Peyer's patch (tissue), 4 donors: ENCODE measurements at regions not wholly inside any gene's neighbourhood (a gene's known extent, or its start where the extent isn't known, plus 50 kb on each side); places are given as distances from the start of the nearest gene placed in this dataset.

Experiments used
- DNase-seq, 3 donors: peaks; one replicate each; pipeline ENCODE4 v3.0.0-alpha.2; 2017 to 2019
- H3K27ac ChIP-seq, 4 donors: fragments of 200-600 bp; sonication (generic); one replicate each; pipeline ENCODE4 v1.5.1; 2016 to 2019
- H3K27me3 ChIP-seq, 2 donors: fragments of 200-600 bp; sonication (generic); one replicate each; pipeline ENCODE4 v1.5.1; 2019
- H3K36me3 ChIP-seq, 3 donors: fragments of 200-600 bp; sonication (generic); one replicate each; pipeline ENCODE4 v1.5.1; 2016 to 2019
- H3K4me1 ChIP-seq, 4 donors: fragments of 200-600 bp; sonication (generic); one replicate each; pipeline ENCODE4 v1.5.1; 2016 to 2019
- H3K4me3 ChIP-seq, 4 donors: fragments of 200-600 bp; sonication (generic); 1 replicate in 3 of 4; 2 replicates in 1 of 4; pipeline ENCODE4 v1.5.1; 2016 to 2019; ENCODE audit warnings: mild to moderate bottlenecking in 1 of 4
- H3K9me3 ChIP-seq, 4 donors: fragments of 200-600 bp; sonication (generic); one replicate each; pipeline ENCODE4 v1.5.1; 2016 to 2019; ENCODE audit warnings: mild to moderate bottlenecking in 1 of 4
- POLR2A ChIP-seq, 2 donors: fragments of 450-650 bp; IDR thresholded peaks; one replicate each; pipeline ENCODE4 v1.5.1; 2017; ENCODE audit warnings: antibody characterized with exemption in 2 of 2, mild to moderate bottlenecking in 2 of 2, moderate library complexity in 2 of 2
- TF ChIP-seq, protein P1 (sequence below), 6 experiments: fragments of 450-650 bp in 4 of 6; fragments of 200-600 bp in 2 of 6; sonication (generic) in 1 of 6; IDR thresholded peaks; one replicate each; pipeline ENCODE4 v1.5.1; 2017 to 2019; ENCODE audit warnings: antibody characterized with exemption in 6 of 6, mild to moderate bottlenecking in 3 of 6, moderate library complexity in 1 of 6

DNA sequence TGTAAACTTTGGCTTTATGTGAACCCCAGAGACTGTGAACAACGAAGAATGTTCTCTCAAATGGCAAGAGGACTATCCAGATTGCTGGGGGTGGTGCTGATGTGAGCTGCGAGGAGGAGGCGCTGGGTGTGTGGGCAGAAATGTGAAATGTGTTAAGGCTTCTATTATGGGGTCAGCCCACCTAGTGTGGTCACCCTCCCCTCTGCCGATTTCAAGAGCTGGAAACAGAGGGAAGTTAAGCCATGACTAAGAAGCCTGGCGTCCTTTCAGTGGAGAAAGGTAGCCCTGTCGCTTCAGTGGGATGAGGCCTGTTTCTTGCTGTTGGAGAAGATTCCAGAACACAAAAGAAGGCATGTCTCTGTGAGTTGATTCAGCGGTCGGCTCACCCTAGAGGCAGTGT is 89.0 kb upstream of the KCTD1 start:
- no peaks in the 10 kb centered on the region for H3K9me3 ChIP-seq
- H3K4me3 ChIP-seq = no peak overlapping the region
- no peaks in the 10 kb centered on the region for H3K27me3 ChIP-seq
- no peak for DNase-seq
- no peak for TF ChIP-seq POLR2A (IDR thresholded peaks at IDR 0.05)
- TF ChIP-seq, protein P1, sequence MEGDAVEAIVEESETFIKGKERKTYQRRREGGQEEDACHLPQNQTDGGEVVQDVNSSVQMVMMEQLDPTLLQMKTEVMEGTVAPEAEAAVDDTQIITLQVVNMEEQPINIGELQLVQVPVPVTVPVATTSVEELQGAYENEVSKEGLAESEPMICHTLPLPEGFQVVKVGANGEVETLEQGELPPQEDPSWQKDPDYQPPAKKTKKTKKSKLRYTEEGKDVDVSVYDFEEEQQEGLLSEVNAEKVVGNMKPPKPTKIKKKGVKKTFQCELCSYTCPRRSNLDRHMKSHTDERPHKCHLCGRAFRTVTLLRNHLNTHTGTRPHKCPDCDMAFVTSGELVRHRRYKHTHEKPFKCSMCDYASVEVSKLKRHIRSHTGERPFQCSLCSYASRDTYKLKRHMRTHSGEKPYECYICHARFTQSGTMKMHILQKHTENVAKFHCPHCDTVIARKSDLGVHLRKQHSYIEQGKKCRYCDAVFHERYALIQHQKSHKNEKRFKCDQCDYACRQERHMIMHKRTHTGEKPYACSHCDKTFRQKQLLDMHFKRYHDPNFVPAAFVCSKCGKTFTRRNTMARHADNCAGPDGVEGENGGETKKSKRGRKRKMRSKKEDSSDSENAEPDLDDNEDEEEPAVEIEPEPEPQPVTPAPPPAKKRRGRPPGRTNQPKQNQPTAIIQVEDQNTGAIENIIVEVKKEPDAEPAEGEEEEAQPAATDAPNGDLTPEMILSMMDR (IDR thresholded peaks at IDR 0.05) = no peak
- H3K4me1 ChIP-seq = no peaks in the 10 kb centered on the region
- H3K27ac ChIP-seq = no peak overlapping the region
- no peaks in the 10 kb centered on the region for H3K36me3 ChIP-seq

DNA sequence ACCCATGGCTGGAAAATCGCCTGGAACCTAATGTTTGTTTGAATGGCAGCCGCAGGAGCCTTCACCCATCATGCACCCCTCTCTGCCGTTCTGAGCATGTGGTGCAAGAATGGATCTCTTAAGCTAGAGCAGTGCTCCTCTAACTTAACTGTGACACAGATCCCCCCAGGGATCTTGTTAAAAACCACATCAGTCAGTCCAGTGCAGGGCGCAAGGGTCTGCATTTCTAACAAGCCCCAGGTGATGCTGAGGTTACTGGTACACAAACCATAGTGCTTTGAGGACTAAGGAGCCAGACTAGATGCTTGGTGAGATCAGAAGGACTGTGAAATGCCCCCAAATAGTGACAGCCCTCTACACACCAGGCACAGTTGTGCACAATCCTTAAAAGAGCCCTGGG is 87.1 kb upstream of the KCTD1 start:
- Histone ChIP-seq H3K4me3 (no peak overlapping the region), H3K4me1 (no peaks in the 10 kb centered on the region), H3K27ac (no peak overlapping the region), H3K36me3 (no peaks in the 10 kb centered on the region), H3K9me3 (no peaks in the 10 kb centered on the region), H3K27me3 (no peaks in the 10 kb centered on the region)
- no peak for TF ChIP-seq POLR2A (IDR thresholded peaks at IDR 0.05)
- TF ChIP-seq, protein P1 (IDR thresholded peaks at IDR 0.05) = no peak
- no peak for DNase-seq

DNA sequence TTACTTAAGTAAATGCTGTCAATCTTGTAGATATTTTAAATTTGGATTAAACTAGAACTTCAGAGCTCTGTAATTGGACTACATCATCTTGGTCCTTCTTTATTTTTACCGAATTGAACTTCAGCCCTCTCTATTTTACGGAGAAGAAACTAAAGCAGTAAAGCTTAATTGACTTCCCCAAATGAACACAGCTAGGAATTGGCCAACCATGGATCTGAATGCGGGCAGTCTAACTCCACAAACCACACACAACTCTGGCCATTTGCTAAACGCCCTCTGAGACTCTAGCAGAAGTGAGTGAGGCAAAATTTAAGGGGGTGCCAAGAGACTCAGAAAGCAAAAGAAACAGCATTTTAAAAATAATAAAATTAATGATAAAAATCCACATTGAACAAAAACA is 86.3 kb upstream of the KCTD1 start:
- DNase-seq = no peak
- Histone ChIP-seq H3K27me3 (no peaks in the 10 kb centered on the region), H3K27ac (no peak overlapping the region), H3K4me1 (no peaks in the 10 kb centered on the region), H3K9me3 (no peaks in the 10 kb centered on the region), H3K36me3 (no peaks in the 10 kb centered on the region), H3K4me3 (no peak overlapping the region)
- no peak for TF ChIP-seq POLR2A (IDR thresholded peaks at IDR 0.05)
- TF ChIP-seq, protein P1 (IDR thresholded peaks at IDR 0.05) = no peak

DNA sequence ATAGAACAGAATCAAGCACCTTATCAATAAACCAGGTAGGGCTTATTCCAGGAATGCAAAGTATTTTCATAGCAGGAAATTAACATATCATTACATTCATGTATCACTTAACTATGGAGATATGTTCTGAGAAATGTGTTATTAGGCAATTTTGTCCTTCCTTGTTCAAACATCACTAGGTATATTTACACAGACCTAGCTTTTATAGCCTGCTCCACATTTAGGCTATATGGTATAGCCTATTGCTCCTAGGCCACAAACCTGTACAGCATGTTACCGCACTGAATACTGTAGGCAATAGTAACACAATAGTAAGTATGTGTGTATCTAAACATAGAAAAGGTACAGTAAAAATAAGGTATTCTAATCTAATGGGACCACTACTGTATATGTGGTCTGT is 82.8 kb upstream of the KCTD1 start:
- Histone ChIP-seq H3K27ac (no peak overlapping the region), H3K9me3 (no peaks in the 10 kb centered on the region), H3K4me3 (no peak overlapping the region), H3K36me3 (no peaks in the 10 kb centered on the region), H3K27me3 (no peaks in the 10 kb centered on the region), H3K4me1 (no peaks in the 10 kb centered on the region)
- no peak for TF ChIP-seq POLR2A (IDR thresholded peaks at IDR 0.05)
- TF ChIP-seq, protein P1 (IDR thresholded peaks at IDR 0.05) = no peak
- no peak for DNase-seq

DNA sequence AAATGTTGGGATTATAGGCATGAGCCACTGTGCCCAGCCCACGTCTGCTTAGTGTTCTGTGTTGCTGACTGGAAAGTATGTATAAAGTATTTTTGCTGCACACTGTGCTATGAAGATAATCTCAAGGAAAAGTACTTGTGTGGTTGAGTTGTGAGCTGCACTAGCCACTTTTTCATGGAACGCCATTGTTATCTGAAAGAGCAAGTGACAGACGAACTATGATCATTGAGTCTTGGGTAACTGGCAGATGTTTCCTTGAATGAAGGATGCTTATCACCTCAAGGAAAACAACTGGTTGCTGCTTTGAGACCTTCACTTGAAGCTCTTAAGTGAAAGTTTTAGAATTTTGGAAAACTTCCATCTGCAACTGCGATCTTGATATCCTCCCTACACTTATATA is 82.2 kb upstream of the KCTD1 start:
- no peak for DNase-seq
- Histone ChIP-seq H3K9me3 (no peaks in the 10 kb centered on the region), H3K27ac (no peak overlapping the region), H3K4me1 (no peaks in the 10 kb centered on the region), H3K27me3 (no peaks in the 10 kb centered on the region), H3K4me3 (no peak overlapping the region), H3K36me3 (no peaks in the 10 kb centered on the region)
- TF ChIP-seq POLR2A (IDR thresholded peaks at IDR 0.05) = no peak
- TF ChIP-seq, protein P1 (IDR thresholded peaks at IDR 0.05) = no peak

DNA sequence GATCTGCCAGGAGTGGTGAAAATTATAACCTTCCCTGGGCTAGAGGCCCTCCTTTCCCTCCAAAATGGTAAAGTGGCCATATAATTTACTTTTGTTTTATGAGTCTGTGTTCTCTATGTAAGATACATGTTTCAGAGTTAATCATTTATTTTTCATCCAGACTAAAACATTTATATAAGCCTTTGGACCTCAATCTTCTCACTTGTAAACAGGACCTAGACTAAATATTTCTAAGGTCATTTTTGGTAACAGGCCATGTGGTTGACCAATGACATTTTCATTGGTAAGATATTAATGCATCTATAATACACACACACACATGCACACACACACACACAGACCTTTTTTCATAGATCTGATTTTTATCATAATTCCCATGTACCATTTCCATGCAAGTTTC is 79.7 kb upstream of the KCTD1 start:
- H3K27me3 ChIP-seq = no peaks in the 10 kb centered on the region
- peaks cover 0 to 5% (median 1%) of the 10 kb centered on the region in 4 donors for H3K9me3 ChIP-seq
- H3K4me1 ChIP-seq = no peaks in the 10 kb centered on the region
- H3K36me3 ChIP-seq = no peaks in the 10 kb centered on the region
- H3K4me3 ChIP-seq = no peak overlapping the region
- TF ChIP-seq, protein P1 (IDR thresholded peaks at IDR 0.05) = no peak
- TF ChIP-seq POLR2A (IDR thresholded peaks at IDR 0.05) = no peak
- no peak overlapping the region for H3K27ac ChIP-seq
- DNase-seq = no peak
